IMR-90 (cell line): ENCODE measurements at regions not wholly inside any gene's neighbourhood (a gene's known extent, or its start where the extent isn't known, plus 50 kb on each side); places are given as distances from the start of the nearest gene placed in this dataset.

Source experiments
- ATAC-seq: fragments of 200-7000 bp; cut with Tn5 transposase; 2 replicates; pipeline ENCODE4 v1.9.1; 2020; ENCODE audit warnings: low read depth, mild to moderate bottlenecking, moderate library complexity
- BruUV-seq: library from RNA; stranded (reverse); fragments of 400-500 nt; replicated peaks from 2 replicates; lab custom pipeline; 2021; lab: Mats Ljungman, UMichigan
- CTCF ChIA-PET: fragments of 300-600 bp; formaldehyde crosslinking; extraction: SDS; loops from one replicate; lab custom pipeline; 2021; ENCODE audit warnings: antibody characterized with exemption; lab: Yijun Ruan, JAX
- POLR2A ChIA-PET: fragments of 300-600 bp; sonication (Branson Sonifier 250); formaldehyde crosslinking; loops from one replicate; lab custom pipeline; 2022; ENCODE audit warnings: antibody characterized with exemption; ENCODE audit not compliant: unreplicated experiment; lab: Charles Lee
- DNase-seq: peaks from one replicate; pipeline ENCODE4 v3.0.0; 2013
- H2AFZ ChIP-seq: replicated peaks from 2 replicates; pipeline ENCODE3; 2013; ENCODE audit warnings: low read length, mild to moderate bottlenecking; ENCODE audit not compliant: poor library complexity
- H2AK5ac ChIP-seq: 2 replicates; pipeline ENCODE4 v1.6.1; 2013; ENCODE audit warnings: low read depth, low read length, inconsistent platforms
- H2AK9ac ChIP-seq: replicated peaks from 2 replicates; pipeline ENCODE3; 2013; ENCODE audit warnings: mild to moderate bottlenecking, low read depth, low read length, moderate library complexity; ENCODE audit not compliant: poor library complexity
- H2BK120ac ChIP-seq: 2 replicates; pipeline ENCODE4 v1.6.1; 2013; ENCODE audit warnings: low read depth, low read length, inconsistent platforms
- H2BK15ac ChIP-seq: 3 replicates; pipeline ENCODE4 v1.6.1; 2013; ENCODE audit warnings: low read depth, low read length, inconsistent platforms
- H2BK20ac ChIP-seq: 2 replicates; pipeline ENCODE4 v1.6.1; 2013; ENCODE audit warnings: low read depth, mild to moderate bottlenecking, inconsistent platforms, low read length, moderate library complexity
- H2BK5ac ChIP-seq: 2 replicates; pipeline ENCODE4 v1.6.1; 2013; ENCODE audit warnings: mild to moderate bottlenecking, low read depth, low read length, inconsistent platforms; ENCODE audit not compliant: poor library complexity, severe bottlenecking
- H3K14ac ChIP-seq: replicated peaks from 2 replicates; pipeline ENCODE4 v1.6.1; 2013; ENCODE audit warnings: low read depth, low read length, inconsistent platforms
- H3K18ac ChIP-seq: 2 replicates; pipeline ENCODE4 v1.6.1; 2013; ENCODE audit warnings: low read depth, low read length, control low read depth
- H3K23ac ChIP-seq: 2 replicates; pipeline ENCODE4 v1.6.1; 2013; ENCODE audit warnings: low read depth, low read length, inconsistent platforms
- H3K27ac ChIP-seq: 2 replicates; pipeline ENCODE4 v1.5.1; 2013; ENCODE audit warnings: mild to moderate bottlenecking, control low read depth, low read length; ENCODE audit not compliant: insufficient read depth
- H3K27me3 ChIP-seq: 2 replicates; pipeline ENCODE4 v1.6.1; 2013; ENCODE audit warnings: low read length; ENCODE audit not compliant: control insufficient read depth, insufficient read depth
- H3K36me3 ChIP-seq: 2 replicates; pipeline ENCODE4 v1.6.1; 2013; ENCODE audit warnings: low read length, mixed read lengths; ENCODE audit not compliant: control insufficient read depth, insufficient read depth
- H3K4ac ChIP-seq: 2 replicates; pipeline ENCODE4 v1.6.1; 2013; ENCODE audit warnings: low read depth, low read length, inconsistent platforms
- H3K4me1 ChIP-seq: 2 replicates; pipeline ENCODE4 v1.6.1; 2013; ENCODE audit warnings: low read length, mixed read lengths; ENCODE audit not compliant: control insufficient read depth, insufficient read depth
- H3K4me2 ChIP-seq: 2 replicates; pipeline ENCODE4 v1.6.1; 2013; ENCODE audit warnings: low read depth, mild to moderate bottlenecking, control low read depth, low read length, moderate library complexity
- H3K4me3 ChIP-seq: 2 replicates; pipeline ENCODE4 v1.5.1; 2013; ENCODE audit warnings: low read depth, mild to moderate bottlenecking, control low read depth, low read length, moderate library complexity; ENCODE audit not compliant: insufficient read depth
- H3K56ac ChIP-seq: 2 replicates; pipeline ENCODE4 v1.6.1; 2013; ENCODE audit warnings: low read length, inconsistent platforms; ENCODE audit not compliant: insufficient read depth; ENCODE audit errors: extremely low read depth
- H3K79me1 ChIP-seq, 2 experiments: 2 replicates each; pipeline ENCODE4 v1.6.1; 2013; ENCODE audit warnings: low read length in 2 of 2, inconsistent platforms in 1 of 2, low read depth in 1 of 2
- H3K9ac ChIP-seq: 2 replicates; pipeline ENCODE4 v1.6.1; 2013; ENCODE audit warnings: low read depth, low read length, control low read depth
- H3K9me1 ChIP-seq: 2 replicates; pipeline ENCODE4 v1.6.1; 2013; ENCODE audit warnings: low read length, inconsistent platforms; ENCODE audit not compliant: insufficient read depth
- H3K9me3 ChIP-seq: 2 replicates; pipeline ENCODE4 v1.6.1; 2013; ENCODE audit warnings: low read length; ENCODE audit not compliant: control insufficient read depth, insufficient read depth
- H4K20me1 ChIP-seq: 2 replicates; pipeline ENCODE4 v1.6.1; 2013; ENCODE audit warnings: low read length, inconsistent platforms; ENCODE audit not compliant: insufficient read depth
- H4K5ac ChIP-seq: 2 replicates; pipeline ENCODE4 v1.6.1; 2013; ENCODE audit warnings: mild to moderate bottlenecking, low read depth, low read length, control low read depth
- H4K8ac ChIP-seq, 2 experiments: 2 replicates each; pipeline ENCODE4 v1.6.1; 2013; ENCODE audit warnings: low read depth in 2 of 2, low read length in 2 of 2, control low read depth in 1 of 2, inconsistent platforms in 1 of 2
- H4K91ac ChIP-seq: 2 replicates; pipeline ENCODE4 v1.6.1; 2013; ENCODE audit warnings: low read depth, low read length, inconsistent platforms; ENCODE audit not compliant: insufficient read depth
- BHLHE40 ChIP-seq: fragments of 150-350 bp; IDR thresholded peaks from 2 replicates; pipeline ENCODE4 v1.6.1; 2016; ENCODE audit warnings: mild to moderate bottlenecking, low read depth, low read length
- CEBPB ChIP-seq: IDR thresholded peaks from 2 replicates; pipeline ENCODE4 v1.6.1; 2012; ENCODE audit warnings: low read depth, low read length, improper control_type of control experiment
- CHD1 ChIP-seq: IDR thresholded peaks from 2 replicates; pipeline ENCODE4 v1.6.1; 2012; ENCODE audit warnings: low read depth, low read length, improper control_type of control experiment
- CTCF ChIP-seq: conservative IDR thresholded peaks from 2 replicates; pipeline ENCODE4 v1.5.1; 2012; ENCODE audit warnings: mild to moderate bottlenecking, low read depth, low read length, improper control_type of control experiment
- FOS ChIP-seq: fragments of 150-350 bp; IDR thresholded peaks from 2 replicates; pipeline ENCODE4 v1.6.1; 2016; ENCODE audit warnings: low read depth, low read length
- MAFK ChIP-seq: IDR thresholded peaks from 2 replicates; pipeline ENCODE4 v1.6.1; 2012; ENCODE audit warnings: low read depth, low read length, improper control_type of control experiment
- MAZ ChIP-seq: IDR thresholded peaks from 2 replicates; pipeline ENCODE4 v1.6.1; 2012; ENCODE audit warnings: low read depth, mild to moderate bottlenecking, low read length, improper control_type of control experiment, moderate library complexity, borderline replicate concordance
- MXI1 ChIP-seq: IDR thresholded peaks from 2 replicates; pipeline ENCODE4 v1.6.1; 2012; ENCODE audit warnings: low read depth, mild to moderate bottlenecking, low read length, moderate library complexity, borderline replicate concordance
- NFE2L2 ChIP-seq: fragments of 150-350 bp; IDR thresholded peaks from 2 replicates; pipeline ENCODE4 v1.6.1; 2016; ENCODE audit warnings: low read depth, mild to moderate bottlenecking, low read length
- POLR2A ChIP-seq: IDR thresholded peaks from 2 replicates; pipeline ENCODE4 v1.6.1; 2012; ENCODE audit warnings: mild to moderate bottlenecking, low read depth, low read length
- RAD21 ChIP-seq: IDR thresholded peaks from 2 replicates; pipeline ENCODE4 v1.6.1; 2012; ENCODE audit warnings: low read length, improper control_type of control experiment
- RCOR1 ChIP-seq: IDR thresholded peaks from 2 replicates; pipeline ENCODE4 v1.6.1; 2012; ENCODE audit warnings: mild to moderate bottlenecking, low read length, improper control_type of control experiment; ENCODE audit not compliant: insufficient replicate concordance
- RFX5 ChIP-seq: IDR thresholded peaks from 2 replicates; pipeline ENCODE4 v1.8.0; 2012; ENCODE audit warnings: low read depth, mild to moderate bottlenecking, low read length, moderate library complexity
- SMC3 ChIP-seq: fragments of 150-350 bp; IDR thresholded peaks from 2 replicates; pipeline ENCODE4 v1.6.1; 2016; ENCODE audit warnings: low read depth, mild to moderate bottlenecking, antibody characterized with exemption, low read length, moderate library complexity
- WGBS, 2 experiments: methylation state at CpG; one replicate each; pipeline versions ENCODE4 v1.1.5 to v1.1.7; 2013; ENCODE audit warnings: missing lambda C conversion rate in 2 of 2; ENCODE audit not compliant: insufficient read length in 1 of 2; ENCODE audit errors: extremely low coverage in 2 of 2; 5-methylcytosine and 5-hydroxymethylcytosine counted together
- dilution Hi-C: fragments of 300-500 bp; cut with HindIII; formaldehyde crosslinking; loops from one replicate; pipeline ENCODE4 v1.14.3; 2018; ENCODE audit warnings: low sequenced_read_pairs; ENCODE audit not compliant: unreplicated experiment
- in situ Hi-C: fragments of 300-500 bp; cut with MboI; formaldehyde crosslinking; loops from 3 replicates; pipeline ENCODE4 v1.14.3; 2019; ENCODE audit warnings: low sequenced_read_pairs, inconsistent platforms, mixed read lengths
- intact Hi-C: fragments of 100-400 bp; cut with micrococcal nuclease; formaldehyde crosslinking; loops from 2 replicates; pipeline ENCODE4 v1.10.0; 2022

DNA sequence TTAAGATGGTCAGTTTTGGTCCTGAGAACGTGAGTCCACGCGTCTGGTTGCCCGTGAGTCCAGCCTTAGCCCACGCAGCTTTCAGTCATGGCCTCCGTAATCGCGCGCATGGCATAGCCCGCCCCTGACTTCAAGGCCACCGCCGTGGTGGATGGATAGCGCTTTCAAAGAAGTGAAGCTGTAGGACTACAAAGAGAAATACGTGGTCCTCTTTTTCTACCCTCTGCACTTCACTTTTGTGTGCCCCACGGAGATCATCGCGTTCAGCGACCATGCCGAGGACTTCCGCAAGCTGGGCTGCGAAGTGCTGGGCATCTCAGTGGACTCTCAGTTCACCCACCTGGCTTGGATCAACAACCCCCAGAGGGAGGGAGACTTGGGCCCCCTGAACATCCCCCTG lies 142.0 kb upstream of the MCHR2 start:
- Histone ChIP-seq H2BK15ac (no peak overlapping the region), H2AFZ (peak overlapping the region; percentile 63), H2AK5ac (no peak overlapping the region), H2BK20ac (no peak overlapping the region), H2BK120ac (no peak overlapping the region), H3K4me1 (no peaks in the 10 kb centered on the region), H3K18ac (no peak overlapping the region), H2AK9ac (no peak overlapping the region), H3K9me3 (peaks cover 3% of the 10 kb centered on the region), H3K56ac (no peak overlapping the region), H2BK5ac (no peak overlapping the region), H4K20me1 (no peaks in the 10 kb centered on the region), H3K9me1 (no peaks in the 10 kb centered on the region; the same call in 1 of the 2 replicates), H3K4me3 (no peak overlapping the region), H3K36me3 (no peaks in the 10 kb centered on the region), H3K14ac (no peak overlapping the region), H3K9ac (no peak overlapping the region), H3K27ac (no peak overlapping the region), H3K4ac (no peak overlapping the region), H4K8ac (no peak overlapping the region), H3K4me2 (no peak overlapping the region), H4K5ac (no peak overlapping the region), H3K23ac (no peak overlapping the region), H3K79me1 (no peaks in the 10 kb centered on the region), H3K27me3 (peaks cover 14% of the 10 kb centered on the region), H4K91ac (no peak overlapping the region)
- intact Hi-C loops, result no loop called here
- no TSS peak for BruUV-seq
- ChIA-PET POLR2A (no interaction called here), CTCF (no interaction called here)
- TF ChIP-seq RAD21 (no peak), SMC3 (no peak), MXI1 (no peak), MAZ (no peak), BHLHE40 (no peak), RFX5 (no peak), MAFK (no peak), CEBPB (no peak), CHD1 (no peak), POLR2A (no peak), FOS (no peak), CTCF (no peak), RCOR1 (no peak), NFE2L2 (no peak)
- ATAC-seq, result no peak
- no peak for DNase-seq
- dilution Hi-C loops, result no loop called here
- 80% methylated on average over 2 of the region's 21 CpGs; no CpG with 5 or more reads in 1 of the 2 experiments for WGBS, 2 experiments
- in situ Hi-C loops, result no loop called here
